SJSA1 (cell line): ENCODE measurements at regions not wholly inside any gene's neighbourhood (a gene's known extent, or its start where the extent isn't known, plus 50 kb on each side); places are given as distances from the start of the nearest gene placed in this dataset.

Source experiments
- DNase-seq, 2 experiments: peaks; one replicate each; pipeline ENCODE4 v3.0.0-alpha.2; 2015 to 2020; ENCODE audit warnings: low spot score in 2 of 2, low read depth in 1 of 2
- H3K27ac ChIP-seq: fragments of 250-450 bp; sonication (Bioruptor Pico); 2 replicates; pipeline ENCODE4 v1.5.1; 2020; ENCODE audit warnings: mild to moderate bottlenecking, moderate library complexity
- H3K27me3 ChIP-seq: fragments of 250-450 bp; sonication (Bioruptor Pico); replicated peaks from 2 replicates; pipeline ENCODE4 v1.5.1; 2020; ENCODE audit warnings: mild to moderate bottlenecking, moderate library complexity
- H3K36me3 ChIP-seq: fragments of 250-450 bp; sonication (Bioruptor Pico); 2 replicates; pipeline ENCODE4 v1.5.1; 2020; ENCODE audit warnings: mild to moderate bottlenecking
- H3K4me1 ChIP-seq: fragments of 250-450 bp; sonication (Bioruptor Pico); replicated peaks from 2 replicates; pipeline ENCODE4 v1.6.1; 2021; ENCODE audit warnings: mild to moderate bottlenecking
- H3K4me3 ChIP-seq: fragments of 250-450 bp; sonication (Bioruptor Pico); 2 replicates; pipeline ENCODE4 v1.5.1; 2020; ENCODE audit warnings: mild to moderate bottlenecking
- H3K9me3 ChIP-seq: fragments of 250-450 bp; sonication (Bioruptor Pico); replicated peaks from 2 replicates; pipeline ENCODE4 v1.5.1; 2020; ENCODE audit warnings: mild to moderate bottlenecking

DNA sequence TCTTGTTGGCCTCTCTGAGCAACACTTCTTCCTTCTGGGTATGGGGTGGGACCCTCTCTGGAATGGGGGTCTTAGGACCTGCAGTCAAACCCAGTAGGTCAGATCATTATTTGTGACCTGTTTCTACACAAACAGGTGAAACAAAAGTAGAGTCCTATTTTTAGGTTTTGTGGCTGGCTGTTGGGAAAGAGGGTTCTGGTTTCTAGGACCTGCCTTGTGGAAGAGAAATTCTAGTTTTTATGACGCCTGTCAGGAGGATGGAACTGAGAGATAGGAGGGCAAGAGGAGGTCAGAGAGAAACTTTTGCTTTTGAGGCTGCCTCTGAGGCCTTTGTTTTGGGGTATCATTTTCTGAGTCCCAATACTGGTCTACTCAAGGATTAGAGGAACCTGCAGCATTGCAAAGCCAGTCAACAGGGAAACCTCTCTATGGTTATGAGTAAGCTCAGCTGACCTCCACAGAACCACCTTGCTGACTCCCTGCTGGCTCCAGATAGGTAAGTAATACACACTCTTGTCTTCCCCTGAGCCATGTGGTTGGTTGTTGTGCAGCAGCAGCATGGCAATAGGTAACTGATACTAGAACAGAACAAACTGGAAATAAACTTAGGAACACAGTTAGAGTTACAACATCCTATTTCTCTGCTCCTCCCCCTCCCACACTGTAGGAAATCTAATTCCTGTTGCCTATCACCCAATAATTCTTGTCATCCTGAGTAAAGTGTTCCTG, 114.7 kb upstream of the VCX3B start:
- Histone ChIP-seq H3K4me3 (no peak overlapping the region), H3K27ac (no peak overlapping the region), H3K36me3 (no peaks in the 10 kb centered on the region), H3K9me3 (no peaks in the 10 kb centered on the region), H3K27me3 (no peaks in the 10 kb centered on the region), H3K4me1 (no peaks in the 10 kb centered on the region)
- no peak for DNase-seq

DNA sequence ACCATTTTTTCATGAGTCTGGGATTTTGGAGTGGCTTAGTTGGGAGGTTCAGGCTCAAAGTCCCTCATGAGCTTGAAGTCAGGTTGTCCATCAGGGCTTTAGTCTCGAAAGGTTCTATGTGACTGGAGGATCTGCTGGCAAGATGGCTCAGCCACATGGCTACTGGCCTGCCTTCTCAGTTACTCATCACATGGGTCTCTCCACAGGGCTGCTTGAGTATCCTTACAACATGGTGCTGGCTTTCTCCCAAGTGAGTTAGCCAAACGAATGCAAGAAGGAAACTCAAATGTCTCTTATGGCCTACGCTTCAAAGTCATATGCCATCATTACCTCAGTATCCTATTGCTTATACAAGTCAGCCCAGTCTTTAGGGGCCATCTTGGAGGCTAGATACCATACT, 106.3 kb upstream of the VCX3B start:
- Histone ChIP-seq H3K4me1 (no peaks in the 10 kb centered on the region), H3K36me3 (no peaks in the 10 kb centered on the region), H3K4me3 (no peak overlapping the region), H3K27me3 (no peaks in the 10 kb centered on the region), H3K27ac (no peak overlapping the region), H3K9me3 (no peaks in the 10 kb centered on the region)
- no peak for DNase-seq

DNA sequence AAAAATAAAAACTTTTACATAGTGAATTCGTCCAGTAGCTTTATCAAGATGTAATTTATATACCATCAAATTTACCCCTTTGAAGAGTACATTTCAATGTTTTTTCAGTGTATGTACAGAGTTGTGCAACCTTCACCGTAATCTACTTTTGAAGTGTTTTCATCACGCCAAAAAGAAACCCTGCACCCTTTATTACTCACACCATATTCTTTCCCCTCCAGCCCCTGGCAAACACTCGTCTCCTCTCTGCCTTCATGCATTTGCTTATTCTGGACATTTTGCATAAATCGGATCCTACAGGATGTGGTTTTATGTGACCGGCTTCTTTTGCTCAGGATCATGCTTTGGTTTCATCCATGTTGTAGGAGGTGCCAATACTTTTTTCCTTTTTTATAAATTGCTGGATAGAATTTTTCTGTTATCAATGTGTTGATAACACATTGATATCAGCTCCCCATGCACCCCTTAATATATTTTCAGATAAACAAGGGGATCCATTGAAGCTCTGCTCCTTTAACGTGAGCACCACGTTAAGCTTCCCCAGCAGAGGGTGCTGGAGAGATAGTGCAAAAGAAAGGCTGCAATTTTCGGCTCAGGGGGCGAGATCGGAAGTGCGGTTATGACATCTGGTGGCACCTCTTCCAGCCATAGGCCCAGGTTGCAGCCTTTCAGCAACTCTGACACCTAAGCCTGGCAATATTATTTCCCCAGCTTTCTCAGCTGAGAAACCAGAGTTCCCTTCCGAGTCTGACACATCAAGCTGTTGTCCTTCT, 100.1 kb upstream of the VCX3B start:
- Histone ChIP-seq H3K27ac (no peak overlapping the region), H3K4me1 (peaks cover 6% of the 10 kb centered on the region), H3K27me3 (no peaks in the 10 kb centered on the region), H3K36me3 (no peaks in the 10 kb centered on the region), H3K4me3 (no peak overlapping the region), H3K9me3 (no peaks in the 10 kb centered on the region)
- DNase-seq: peak; percentile 34 to 46

DNA sequence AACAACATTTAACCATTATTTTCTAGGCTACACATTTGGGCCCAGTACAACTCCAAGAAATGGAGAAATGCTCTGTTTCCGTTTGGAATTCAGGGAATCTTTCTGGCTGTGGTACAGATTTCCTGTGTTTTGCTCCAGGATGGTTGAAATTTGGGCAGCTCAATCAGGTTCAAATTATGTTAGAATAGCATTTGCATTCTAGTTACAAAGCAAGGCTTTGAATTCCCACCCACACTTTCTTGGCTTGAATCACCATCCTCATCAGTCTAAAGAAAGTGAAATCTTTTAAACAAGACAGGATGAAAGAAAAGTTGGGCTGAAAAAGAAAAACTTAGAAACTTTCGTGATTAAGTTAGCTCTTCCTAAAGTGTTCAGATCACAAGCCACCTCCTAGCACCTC, 98.1 kb upstream of the VCX3B start:
- H3K4me1 ChIP-seq: peaks cover 6% of the 10 kb centered on the region
- H3K4me3 ChIP-seq: no peak overlapping the region
- H3K27ac ChIP-seq: no peak overlapping the region
- no peaks in the 10 kb centered on the region for H3K9me3 ChIP-seq
- no peaks in the 10 kb centered on the region for H3K36me3 ChIP-seq
- no peaks in the 10 kb centered on the region for H3K27me3 ChIP-seq
- DNase-seq: no peak

DNA sequence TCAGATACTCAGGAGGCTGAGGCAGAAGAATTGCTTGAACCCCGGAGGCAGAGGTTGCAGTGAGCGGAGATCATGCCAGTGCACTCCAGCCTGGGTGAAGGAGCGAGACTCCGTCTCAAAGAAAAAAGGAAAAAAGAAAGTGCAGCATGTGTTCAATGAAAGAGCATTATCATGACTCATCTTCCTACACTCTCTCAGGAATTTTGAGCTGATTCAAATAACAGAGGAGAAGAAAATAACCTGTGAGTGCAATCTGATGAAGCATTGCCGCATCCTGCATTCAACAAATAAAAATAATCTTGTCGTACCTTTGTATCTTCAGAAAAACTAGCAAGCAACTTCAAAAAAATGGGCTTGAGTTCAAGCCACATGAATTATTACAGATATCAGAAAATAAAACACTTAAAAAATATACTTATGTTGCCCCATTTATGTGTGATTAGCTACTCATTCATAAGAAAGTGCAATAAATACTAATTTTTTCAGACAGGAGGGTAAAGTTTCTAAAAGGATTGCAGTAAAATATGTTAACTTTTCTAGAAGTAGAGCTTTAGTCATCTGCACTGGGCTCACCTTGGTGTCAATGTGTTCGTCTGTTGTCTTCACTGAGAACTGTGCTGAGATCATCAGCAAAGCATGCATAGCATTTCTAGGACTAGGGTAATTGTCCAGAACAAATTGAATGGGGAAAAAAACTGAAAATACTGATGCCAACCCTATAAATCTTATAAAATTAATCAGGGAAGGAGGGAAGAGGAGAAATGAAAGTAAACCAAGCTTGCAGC, 90.4 kb upstream of the VCX3B start:
- Histone ChIP-seq H3K9me3 (no peaks in the 10 kb centered on the region), H3K4me3 (no peak overlapping the region), H3K27ac (peak overlapping the region; percentile 66), H3K4me1 (peaks cover 12% of the 10 kb centered on the region), H3K36me3 (no peaks in the 10 kb centered on the region), H3K27me3 (no peaks in the 10 kb centered on the region)
- DNase-seq: peak in 1 of 2 experiments; percentile 26

DNA sequence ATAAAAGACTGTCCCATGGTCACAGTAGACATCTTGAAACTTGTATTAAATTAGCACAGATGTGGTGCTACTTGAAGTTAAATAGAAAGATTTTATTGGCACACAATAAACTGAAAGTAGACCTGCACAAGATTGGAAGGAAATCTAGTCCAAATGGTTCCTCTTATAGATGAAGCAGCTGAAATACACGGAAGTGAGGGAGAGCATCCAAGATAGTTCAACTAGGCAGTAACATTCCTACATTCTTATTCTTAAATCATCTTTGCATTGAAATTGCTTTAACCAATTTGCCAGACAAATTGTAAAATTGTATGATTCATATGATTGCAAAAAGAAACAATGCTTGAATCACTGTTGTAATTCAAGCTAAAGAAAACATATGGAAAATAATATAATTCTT, 87.6 kb upstream of the VCX3B start:
- H3K36me3 ChIP-seq: no peaks in the 10 kb centered on the region
- no peaks in the 10 kb centered on the region for H3K9me3 ChIP-seq

DNA sequence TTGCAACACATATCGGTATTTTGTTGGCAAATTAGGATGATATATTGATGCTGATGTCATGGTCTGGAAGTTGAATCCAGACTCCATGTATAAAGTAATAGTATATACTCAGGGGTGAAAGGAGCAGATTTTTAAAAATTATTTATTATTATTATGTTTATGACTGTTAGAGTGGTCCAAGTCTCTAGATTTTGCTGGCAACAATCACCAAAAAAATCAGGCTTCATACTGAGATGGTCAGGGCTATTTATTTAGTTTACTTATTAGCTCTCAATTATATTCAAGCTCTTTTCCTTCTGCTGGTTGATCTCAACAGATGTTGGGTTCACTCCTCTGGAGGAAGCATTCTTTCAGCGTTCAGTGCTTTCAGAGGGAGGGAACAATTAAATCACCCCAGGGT, 73.9 kb upstream of the VCX3B start:
- Histone ChIP-seq H3K27me3 (no peaks in the 10 kb centered on the region), H3K9me3 (no peaks in the 10 kb centered on the region), H3K4me1 (no peaks in the 10 kb centered on the region)

More for the DNA sequence above, 87.6 kb upstream of the VCX3B start:
- Histone ChIP-seq H3K4me1 (peaks cover 12% of the 10 kb centered on the region), H3K4me3 (no peak overlapping the region), H3K27me3 (no peaks in the 10 kb centered on the region), H3K27ac (no peak overlapping the region)
- DNase-seq: no peak

DNA sequence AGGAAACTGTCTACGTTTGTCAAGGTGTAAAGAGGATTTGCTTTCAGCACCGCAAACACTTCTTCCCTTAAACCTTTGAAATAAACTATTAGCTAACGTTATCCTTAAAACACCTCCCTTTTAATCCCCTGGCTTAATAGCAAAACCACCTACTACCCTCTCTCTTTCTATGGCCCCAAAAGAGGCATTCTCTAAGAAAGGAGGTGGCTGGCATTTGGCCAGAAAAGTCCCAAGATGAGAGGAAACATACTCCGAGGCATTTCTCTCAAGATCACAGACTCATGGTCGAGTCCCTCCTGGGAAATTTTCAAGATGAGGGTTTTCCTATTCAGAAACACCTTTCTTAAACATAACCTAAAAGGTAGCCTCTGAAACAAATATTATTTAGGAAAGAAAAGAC, 60.6 kb upstream of the VCX3B start:
- Histone ChIP-seq H3K4me1 (peaks cover 21% of the 10 kb centered on the region), H3K27ac (peak overlapping the region; percentile 66), H3K36me3 (no peaks in the 10 kb centered on the region), H3K4me3 (no peak overlapping the region), H3K27me3 (no peaks in the 10 kb centered on the region), H3K9me3 (no peaks in the 10 kb centered on the region)
- peak in 1 of 2 experiments; percentile 23 for DNase-seq

More for the DNA sequence above, 73.9 kb upstream of the VCX3B start:
- Histone ChIP-seq H3K36me3 (no peaks in the 10 kb centered on the region), H3K4me3 (no peak overlapping the region), H3K27ac (no peak overlapping the region)
- no peak for DNase-seq

DNA sequence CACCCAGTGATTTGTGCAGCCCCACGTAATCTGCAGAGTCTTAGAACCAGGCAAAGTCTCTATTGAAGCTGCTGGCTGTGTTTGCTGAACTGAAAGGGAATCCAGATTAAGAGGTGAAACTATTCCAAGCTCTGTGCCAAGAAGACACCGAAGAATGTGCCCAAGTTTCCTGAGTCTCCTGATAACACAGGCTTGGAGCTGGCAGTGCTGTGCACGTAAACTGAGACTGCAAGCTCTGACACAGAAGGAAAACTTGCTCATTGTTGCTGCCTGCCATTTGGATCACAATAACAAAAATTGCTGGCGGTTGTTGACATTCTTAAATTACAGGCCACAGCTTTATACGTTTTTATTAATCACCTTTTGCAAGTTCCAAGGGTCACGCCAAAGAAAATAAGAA, 60.2 kb upstream of the VCX3B start:
- DNase-seq: peak; percentile 35 to 48
- Histone ChIP-seq H3K27me3 (no peaks in the 10 kb centered on the region), H3K36me3 (no peaks in the 10 kb centered on the region), H3K4me1 (peaks cover 25% of the 10 kb centered on the region), H3K27ac (peak overlapping the region; percentile 66), H3K9me3 (no peaks in the 10 kb centered on the region), H3K4me3 (no peak overlapping the region)

DNA sequence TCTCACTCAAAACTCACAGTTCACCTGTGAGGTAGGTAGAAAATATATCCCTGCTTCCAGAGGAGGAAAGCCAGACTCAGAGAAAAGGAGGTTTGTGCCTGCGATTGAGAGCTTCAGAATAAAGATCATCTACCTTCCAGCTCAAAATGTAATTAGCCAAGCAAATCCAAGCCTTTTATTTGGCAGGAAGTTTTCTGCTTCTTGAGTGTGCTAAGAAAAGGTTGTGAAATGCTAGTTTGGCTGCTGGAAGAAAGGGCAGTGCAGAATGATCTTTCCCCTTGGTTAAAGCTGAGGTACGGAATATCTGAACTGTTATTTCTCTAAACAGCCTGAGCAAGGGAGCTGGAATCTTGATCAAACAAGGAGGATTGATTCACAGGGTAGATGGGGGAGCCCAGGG, 59.7 kb upstream of the VCX3B start:
- peaks cover 29% of the 10 kb centered on the region for H3K4me1 ChIP-seq
- peak overlapping the region; percentile 66 for H3K27ac ChIP-seq
- H3K9me3 ChIP-seq: no peaks in the 10 kb centered on the region
- H3K36me3 ChIP-seq: no peaks in the 10 kb centered on the region
- DNase-seq: no peak
- no peaks in the 10 kb centered on the region for H3K27me3 ChIP-seq
- H3K4me3 ChIP-seq: no peak overlapping the region

DNA sequence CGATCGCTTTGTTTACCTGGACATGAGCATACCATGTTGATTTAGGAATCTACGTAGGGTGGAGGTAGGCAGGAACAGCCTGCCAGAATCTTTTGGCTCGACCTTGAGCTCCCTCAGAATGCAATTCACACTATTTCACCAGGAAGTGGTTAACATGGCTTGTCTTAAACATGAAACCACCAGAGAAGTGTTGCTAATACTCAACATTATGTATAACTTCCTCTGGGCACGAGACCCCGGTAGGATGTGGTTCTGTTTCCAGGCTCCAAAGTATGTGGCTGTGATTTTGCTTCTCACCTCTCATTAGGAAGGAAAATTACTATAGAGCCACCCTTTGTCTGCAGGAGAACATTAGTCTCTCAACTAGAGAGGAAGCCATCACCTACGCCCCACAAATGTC, 59.0 kb upstream of the VCX3B start:
- Histone ChIP-seq H3K4me3 (no peak overlapping the region), H3K9me3 (no peaks in the 10 kb centered on the region), H3K27ac (no peak overlapping the region), H3K36me3 (no peaks in the 10 kb centered on the region), H3K27me3 (no peaks in the 10 kb centered on the region), H3K4me1 (peaks cover 30% of the 10 kb centered on the region)
- no peak for DNase-seq

DNA sequence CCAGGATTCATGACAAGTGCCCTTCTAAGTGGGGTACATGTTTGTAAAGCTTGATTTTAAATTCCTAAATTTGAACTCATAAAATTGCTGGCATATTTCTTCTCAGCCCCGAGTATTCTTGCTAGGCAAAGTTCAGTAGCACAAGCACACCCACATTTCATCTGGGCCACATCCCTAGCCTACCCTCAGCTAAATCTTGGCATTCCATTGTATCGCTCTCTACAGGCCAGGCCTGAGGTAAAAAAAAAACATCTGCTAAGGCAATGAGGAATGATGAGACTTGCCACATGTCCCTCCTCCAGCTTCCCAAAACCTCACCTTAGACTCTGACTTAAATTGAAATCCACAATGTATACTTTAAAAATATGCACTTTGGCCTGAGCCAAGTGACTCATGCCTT, 51.4 kb upstream of the VCX3B start:
- H3K27me3 ChIP-seq: no peaks in the 10 kb centered on the region
- H3K27ac ChIP-seq: no peak overlapping the region
- DNase-seq: no peak
- no peaks in the 10 kb centered on the region for H3K9me3 ChIP-seq
- no peak overlapping the region for H3K4me3 ChIP-seq
- peaks cover 9% of the 10 kb centered on the region for H3K4me1 ChIP-seq
- H3K36me3 ChIP-seq: no peaks in the 10 kb centered on the region
